NCI-H526 treated with DMSO at 0.1 percent for 48 hours (cell line): ENCODE measurements at regions not wholly inside any gene's neighbourhood (a gene's known extent, or its start where the extent isn't known, plus 50 kb on each side); places are given as distances from the start of the nearest gene placed in this dataset.

ENCODE experiments used
- DNase-seq: peaks from one replicate; lab custom pipeline; 2025; lab: John Stamatoyannopoulos, UW

GRCh38 chr6:82818727-82819126, 246.9 kb downstream of the UBE3D start:
- DNase-seq = no peak

- no peak for DNase-seq
Measured at GRCh38 chr6:82823361-82823760, 242.3 kb downstream of the UBE3D start.

GRCh38 chr6:82832811-82833210, 232.8 kb downstream of the UBE3D start:
- no peak for DNase-seq

GRCh38 chr6:82833481-82833880, 232.2 kb downstream of the UBE3D start:
- no peak for DNase-seq

- DNase-seq = no peak
Measured at GRCh38 chr6:82836022-82836575, 229.5 kb downstream of the UBE3D start.

- DNase-seq = no peak
Measured at GRCh38 chr6:82840571-82840970, 225.1 kb downstream of the UBE3D start.

GRCh38 chr6:82841309-82841708, 224.3 kb downstream of the UBE3D start:
- DNase-seq = no peak
